GM12878 (cell line): ENCODE measurements at regions not wholly inside any gene's neighbourhood (a gene's known extent, or its start where the extent isn't known, plus 50 kb on each side); places are given as distances from the start of the nearest gene placed in this dataset.

ENCODE experiments used
- ATAC-seq: fragments of 200-7000 bp; cut with Tn5 transposase; 3 replicates; pipeline ENCODE4 v1.9.1; 2020; ENCODE audit warnings: mild to moderate bottlenecking, moderate library complexity
- BruUV-seq: library from RNA; stranded (reverse); fragments of 400-500 nt; replicated peaks from 2 replicates; lab custom pipeline; 2021; lab: Mats Ljungman, UMichigan
- CTCF ChIA-PET: fragments of 300-600 bp; sonication (Branson Sonifier 250); formaldehyde crosslinking; extraction: SDS; loops from one replicate; lab custom pipeline; 2021; ENCODE audit warnings: inconsistent platforms; lab: Yijun Ruan, JAX
- POLR2A ChIA-PET: fragments of 350-600 bp; formaldehyde crosslinking; extraction: SDS; loops from one replicate; lab custom pipeline; 2021; ENCODE audit warnings: inconsistent platforms; lab: Charles Lee
- RAD21 ChIA-PET: fragments of 300-600 bp; sonication (Branson Sonifier 250); formaldehyde crosslinking; loops from one replicate; lab custom pipeline; 2023; ENCODE audit warnings: antibody characterized with exemption; ENCODE audit not compliant: unreplicated experiment; lab: Charles Lee
- SMC1A ChIA-PET: fragments of 300-600 bp; sonication (Branson Sonifier 250); formaldehyde crosslinking; loops from one replicate; lab custom pipeline; 2023; ENCODE audit not compliant: unreplicated experiment, uncharacterized antibody; lab: Charles Lee
- DNase-seq: peaks from one replicate; pipeline ENCODE4 v3.0.0-alpha.2; 2011; ENCODE audit warnings: low read depth, low spot score
- FAIRE-seq: peaks from 3 replicates; lab custom pipeline; 2011; peaks lifted over from hg19 to GRCh38; lab: Jason Lieb, UNC
- H2AFZ ChIP-seq: 2 replicates; pipeline ENCODE4 v1.6.0; 2011; ENCODE audit warnings: low read depth, low read length, control low read depth; ENCODE audit not compliant: control insufficient read depth
- H3K27ac ChIP-seq: 2 replicates; pipeline ENCODE4 v1.5.1; 2011; ENCODE audit warnings: control low read depth; ENCODE audit not compliant: control insufficient read depth, insufficient read depth
- H3K27me3 ChIP-seq, 2 experiments: replicated peaks in 1 of 2; 2 replicates each; pipeline versions ENCODE4 v1.6.0 to v1.6.1; 2011; ENCODE audit warnings: low read length in 1 of 2; ENCODE audit not compliant: control insufficient read depth in 2 of 2, insufficient read depth in 2 of 2
- H3K36me3 ChIP-seq, 2 experiments: 2 replicates each; pipeline ENCODE4 v1.5.1; 2011; ENCODE audit warnings: low read length in 1 of 2; ENCODE audit not compliant: control insufficient read depth in 2 of 2, insufficient read depth in 2 of 2
- H3K4me1 ChIP-seq: 2 replicates; pipeline ENCODE4 v1.6.1; 2011; ENCODE audit warnings: mild to moderate bottlenecking, low read length, moderate library complexity, mixed read lengths; ENCODE audit not compliant: control insufficient read depth, insufficient read depth
- H3K4me2 ChIP-seq: 2 replicates; pipeline ENCODE4 v1.6.0; 2011; ENCODE audit warnings: control low read depth; ENCODE audit not compliant: control insufficient read depth, insufficient read depth
- H3K4me3 ChIP-seq: fragments of 200-600 bp; sonication (generic); 2 replicates; pipeline ENCODE4 v1.5.1; 2016
- H3K79me2 ChIP-seq: 2 replicates; pipeline ENCODE4 v1.6.0; 2011; ENCODE audit warnings: low read length; ENCODE audit not compliant: control insufficient read depth, insufficient read depth
- H3K9ac ChIP-seq: 2 replicates; pipeline ENCODE4 v1.8.0; 2011; ENCODE audit warnings: low read length, control low read depth, mixed read lengths; ENCODE audit not compliant: control insufficient read depth, insufficient read depth
- H3K9me3 ChIP-seq: replicated peaks from 3 replicates; pipeline ENCODE4 v1.5.1; 2011; ENCODE audit warnings: mild to moderate bottlenecking, low read length; ENCODE audit not compliant: control insufficient read depth, insufficient read depth
- H4K20me1 ChIP-seq: 2 replicates; pipeline ENCODE4 v1.6.0; 2011; ENCODE audit not compliant: control insufficient read depth, insufficient read depth
- ATF7 ChIP-seq: fragments of 450-650 bp; IDR thresholded peaks from 2 replicates; pipeline ENCODE4 v1.6.1; 2016; ENCODE audit warnings: low read depth, mild to moderate bottlenecking
- CREB1 ChIP-seq: IDR thresholded peaks from 2 replicates; pipeline ENCODE4 v1.6.1; 2012; ENCODE audit warnings: low read depth, mild to moderate bottlenecking, inconsistent platforms
- FOXK2 ChIP-seq: fragments of 450-650 bp; IDR thresholded peaks from 2 replicates; pipeline ENCODE4 v1.6.1; 2017; ENCODE audit warnings: mild to moderate bottlenecking, moderate library complexity
- GATAD2B ChIP-seq: fragments of 450-650 bp; conservative IDR thresholded peaks from 2 replicates; pipeline ENCODE4 v1.6.1; 2017; ENCODE audit warnings: low read depth, mild to moderate bottlenecking, moderate library complexity
- MTA2 ChIP-seq: fragments of 450-650 bp; IDR thresholded peaks from 2 replicates; pipeline ENCODE4 v1.6.1; 2016; ENCODE audit warnings: low read depth, mild to moderate bottlenecking, moderate library complexity
- RBBP5 ChIP-seq: fragments of 200-600 bp; sonication (generic); conservative IDR thresholded peaks from 2 replicates; pipeline ENCODE4 v1.6.1; 2016
- RELA ChIP-seq: fragments of 450-650 bp; IDR thresholded peaks from 2 replicates; pipeline ENCODE4 v1.8.0; 2014; ENCODE audit warnings: borderline replicate concordance; ENCODE audit not compliant: partially characterized antibody
- SMAD1 ChIP-seq: fragments of 450-650 bp; IDR thresholded peaks from 2 replicates; pipeline ENCODE4 v1.6.1; 2018; ENCODE audit warnings: mild to moderate bottlenecking, low read depth; ENCODE audit not compliant: partially characterized antibody
- TCF3 ChIP-seq: IDR thresholded peaks from 2 replicates; pipeline ENCODE4 v1.6.1; 2012; ENCODE audit warnings: low read depth, mild to moderate bottlenecking, low read length, borderline replicate concordance; ENCODE audit not compliant: insufficient read depth
- ZSCAN29 ChIP-seq: fragments of 450-650 bp; IDR thresholded peaks from 2 replicates; pipeline ENCODE4 v1.6.1; 2017; ENCODE audit warnings: mild to moderate bottlenecking, moderate library complexity
- WGBS: methylation state at CpG from one replicate; pipeline ENCODE4 v1.1.6; 2016; ENCODE audit warnings: low lambda C conversion rate; ENCODE audit not compliant: insufficient replicate concordance, insufficient coverage; ENCODE audit errors: missing lambda C conversion rate; 5-methylcytosine and 5-hydroxymethylcytosine counted together
- in situ Hi-C: fragments of 300-500 bp; cut with MboI; formaldehyde crosslinking; loops from 9 replicates; pipeline ENCODE4 v1.14.3; 2018; ENCODE audit warnings: mixed read lengths
- intact Hi-C: fragments of 100-400 bp; cut with micrococcal nuclease; formaldehyde crosslinking; loops from one replicate; pipeline ENCODE4 v1.14.2; 2022; ENCODE audit not compliant: unreplicated experiment
- TF ChIP-seq, protein P1 (sequence below): IDR thresholded peaks from 2 replicates; pipeline ENCODE4 v1.6.1; 2011; ENCODE audit warnings: low read depth, mild to moderate bottlenecking, low read length, moderate library complexity, borderline replicate concordance; ENCODE audit errors: extremely low read depth
- TF ChIP-seq, protein P2 (sequence below): fragments of 450-650 bp; IDR thresholded peaks from 2 replicates; pipeline ENCODE4 v1.6.1; 2017; ENCODE audit warnings: mild to moderate bottlenecking

DNA sequence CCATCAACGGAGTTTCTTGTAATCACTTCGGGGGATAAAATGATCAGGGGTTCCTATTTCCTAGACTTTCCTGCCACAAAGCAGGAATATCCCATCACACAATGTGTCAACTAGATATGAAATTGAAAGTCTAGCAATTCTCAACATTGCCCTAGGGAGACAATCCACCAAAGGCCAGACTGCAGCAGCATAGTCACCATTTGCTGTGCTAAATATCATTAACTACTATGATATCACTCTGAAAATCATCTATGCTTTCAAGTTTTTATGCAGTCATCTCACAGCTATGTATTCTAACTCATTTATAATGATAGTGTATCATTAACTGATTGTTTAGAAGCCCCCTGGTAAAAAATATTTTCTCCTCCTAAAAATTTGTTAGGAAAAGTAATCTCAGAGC lies 342.6 kb upstream of the CDH6 start:
- Histone ChIP-seq H3K9me3 (no peaks in the 10 kb centered on the region), H3K4me3 (no peak overlapping the region), H3K79me2 (no peaks in the 10 kb centered on the region), H3K4me1 (no peaks in the 10 kb centered on the region), H3K27me3 (no peaks in the 10 kb centered on the region), H3K4me2 (no peak overlapping the region), H3K9ac (no peak overlapping the region), H2AFZ (no peak overlapping the region), H4K20me1 (no peaks in the 10 kb centered on the region), H3K36me3 (no peaks in the 10 kb centered on the region), H3K27ac (no peak overlapping the region)
- no peak for TF ChIP-seq FOXK2
- no peak for TF ChIP-seq MTA2
- no peak for TF ChIP-seq TCF3
- no peak for TF ChIP-seq RELA
- no peak for TF ChIP-seq CREB1
- TF ChIP-seq ZSCAN29: no peak
- no peak for TF ChIP-seq ATF7
- TF ChIP-seq RBBP5: no peak
- no peak for TF ChIP-seq GATAD2B
- TF ChIP-seq SMAD1: no peak
- TF ChIP-seq, protein P1, sequence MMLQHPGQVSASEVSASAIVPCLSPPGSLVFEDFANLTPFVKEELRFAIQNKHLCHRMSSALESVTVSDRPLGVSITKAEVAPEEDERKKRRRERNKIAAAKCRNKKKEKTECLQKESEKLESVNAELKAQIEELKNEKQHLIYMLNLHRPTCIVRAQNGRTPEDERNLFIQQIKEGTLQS: no peak
- TF ChIP-seq, protein P2, sequence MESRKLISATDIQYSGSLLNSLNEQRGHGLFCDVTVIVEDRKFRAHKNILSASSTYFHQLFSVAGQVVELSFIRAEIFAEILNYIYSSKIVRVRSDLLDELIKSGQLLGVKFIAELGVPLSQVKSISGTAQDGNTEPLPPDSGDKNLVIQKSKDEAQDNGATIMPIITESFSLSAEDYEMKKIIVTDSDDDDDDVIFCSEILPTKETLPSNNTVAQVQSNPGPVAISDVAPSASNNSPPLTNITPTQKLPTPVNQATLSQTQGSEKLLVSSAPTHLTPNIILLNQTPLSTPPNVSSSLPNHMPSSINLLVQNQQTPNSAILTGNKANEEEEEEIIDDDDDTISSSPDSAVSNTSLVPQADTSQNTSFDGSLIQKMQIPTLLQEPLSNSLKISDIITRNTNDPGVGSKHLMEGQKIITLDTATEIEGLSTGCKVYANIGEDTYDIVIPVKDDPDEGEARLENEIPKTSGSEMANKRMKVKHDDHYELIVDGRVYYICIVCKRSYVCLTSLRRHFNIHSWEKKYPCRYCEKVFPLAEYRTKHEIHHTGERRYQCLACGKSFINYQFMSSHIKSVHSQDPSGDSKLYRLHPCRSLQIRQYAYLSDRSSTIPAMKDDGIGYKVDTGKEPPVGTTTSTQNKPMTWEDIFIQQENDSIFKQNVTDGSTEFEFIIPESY: no peak
- SMC1A ChIA-PET: interaction anchor here (3.1 kb wide), 1 partner anchor 10 kb away, joined by 15 read pairs; no protein-coding TSS in a partner anchor
- intact Hi-C loops: no loop called here
- in situ Hi-C loops: no loop called here
- WGBS: 21% methylated on average over 2 of the region's 2 CpGs
- no peak for FAIRE-seq
- no peak for DNase-seq
- ATAC-seq: no peak
- POLR2A ChIA-PET: no interaction called here
- CTCF ChIA-PET: interaction anchor here (1.3 kb wide), 1 partner anchor 10 kb away, joined by 4 read pairs; no protein-coding TSS in a partner anchor
- BruUV-seq: no TSS peak
- RAD21 ChIA-PET: no interaction called here
